ENCODE measurements at regions not wholly inside any gene's neighbourhood (a gene's known extent, or its start where the extent isn't known, plus 50 kb on each side); places are given as distances from the start of the nearest gene placed in this dataset.

GRCh38 chr21:27636656-27637055, 669.8 kb upstream of the ADAMTS5 start:
- no peaks in the 10 kb centered on the region for H3K9me3 Mint-ChIP-seq
- no peak for TF ChIP-seq TCF7 (CRISPR knock-in tag; IDR thresholded peaks at IDR 0.05; ENCODE audit: low read depth)
- no peak for TF ChIP-seq ATF3 (CRISPR knock-in tag; conservative IDR thresholded peaks at IDR 0.05)
- no peak for TF ChIP-seq FOXK1 (CRISPR knock-in tag; IDR thresholded peaks at IDR 0.05)
- no peak for TF ChIP-seq ATF6 (CRISPR knock-in tag; IDR thresholded peaks at IDR 0.05)
- no peak for TF ChIP-seq SMAD4 (CRISPR knock-in tag; IDR thresholded peaks at IDR 0.05)
- no peak for TF ChIP-seq GRHL2 (CRISPR knock-in tag; IDR thresholded peaks at IDR 0.05; ENCODE audit: insufficient replicate concordance, severe bottlenecking)
- no peak for TF ChIP-seq MYBL2 (CRISPR knock-in tag; IDR thresholded peaks at IDR 0.05)
- TF ChIP-seq USF1 (CRISPR knock-in tag; IDR thresholded peaks at IDR 0.05): no peak
- TF ChIP-seq USF2 (CRISPR knock-in tag; IDR thresholded peaks at IDR 0.05): no peak
- no peak for TF ChIP-seq CREB1 (CRISPR knock-in tag; IDR thresholded peaks at IDR 0.05)
- TF ChIP-seq MXD4 (CRISPR knock-in tag; IDR thresholded peaks at IDR 0.05; ENCODE audit: borderline replicate concordance): no peak
- TF ChIP-seq NR3C1 (CRISPR knock-in tag; conservative IDR thresholded peaks at IDR 0.05; ENCODE audit: low read depth): no peak
- TF ChIP-seq ZBTB21 (CRISPR knock-in tag; IDR thresholded peaks at IDR 0.05; ENCODE audit: borderline replicate concordance): no peak
- TF ChIP-seq ZNF219 (CRISPR knock-in tag; IDR thresholded peaks at IDR 0.05; ENCODE audit: borderline replicate concordance): no peak
- no peak for TF ChIP-seq ZMAT4 (CRISPR knock-in tag; IDR thresholded peaks at IDR 0.05)
- H3K36me3 Mint-ChIP-seq: no peaks in the 10 kb centered on the region
- ATAC-seq (no peak), DNase-seq (ENCODE audit: low spot score) (no peak)
- H3K4me3 Mint-ChIP-seq: no peak overlapping the region
- ChIA-PET POLR2A (no interaction called here), CTCF (no interaction called here)
- H3K4me1 Mint-ChIP-seq: no peaks in the 10 kb centered on the region
- H3K27me3 Mint-ChIP-seq (ENCODE audit: low read depth): no peaks in the 10 kb centered on the region
- H3K27ac Mint-ChIP-seq: no peak overlapping the region

- DNase-seq (ENCODE audit: low spot score): no peak
- Mint-ChIP-seq H3K4me1 (no peaks in the 10 kb centered on the region), H3K9me3 (peaks cover 4% of the 10 kb centered on the region), H3K27ac (no peak overlapping the region), H3K27me3 (ENCODE audit: low read depth) (no peaks in the 10 kb centered on the region; the same call in 1 of the 2 replicates), H3K4me3 (no peak overlapping the region), H3K36me3 (no peaks in the 10 kb centered on the region)
- CTCF ChIA-PET: no interaction called here
- POLR2A ChIA-PET: no interaction called here
- no peak for ATAC-seq
- TF ChIP-seq ZNF396 (CRISPR knock-in tag; IDR thresholded peaks at IDR 0.05; ENCODE audit: borderline replicate concordance) (no peak), NR1H2 (CRISPR knock-in tag; IDR thresholded peaks at IDR 0.05) (no peak), FOXJ3 (CRISPR knock-in tag; IDR thresholded peaks at IDR 0.05; ENCODE audit: borderline replicate concordance) (no peak), CTCF (IDR thresholded peaks at IDR 0.05) (no peak), ESRRA (CRISPR knock-in tag; IDR thresholded peaks at IDR 0.05; ENCODE audit: borderline replicate concordance) (no peak), ZNF416 (CRISPR knock-in tag; IDR thresholded peaks at IDR 0.05) (no peak), CREM (CRISPR knock-in tag; IDR thresholded peaks at IDR 0.05) (no peak), E2F1 (CRISPR knock-in tag; IDR thresholded peaks at IDR 0.05) (no peak), NR3C1 (CRISPR knock-in tag; conservative IDR thresholded peaks at IDR 0.05; ENCODE audit: low read depth) (no peak), FOXP1 (CRISPR knock-in tag; IDR thresholded peaks at IDR 0.05; ENCODE audit: borderline replicate concordance) (no peak), FOXP4 (CRISPR knock-in tag; IDR thresholded peaks at IDR 0.05) (no peak), ZNF423 (CRISPR knock-in tag; IDR thresholded peaks at IDR 0.05) (no peak), E2F4 (CRISPR knock-in tag; IDR thresholded peaks at IDR 0.05; ENCODE audit: borderline replicate concordance, low read depth) (no peak)
Measured at GRCh38 chr21:27633631-27634030, 666.7 kb upstream of the ADAMTS5 start.
